Astrocyte of the cerebellum (primary cell): ENCODE measurements at regions not wholly inside any gene's neighbourhood (a gene's known extent, or its start where the extent isn't known, plus 50 kb on each side); places are given as distances from the start of the nearest gene placed in this dataset.

ENCODE experiments used
- DNase-seq: peaks from one replicate; pipeline ENCODE4 v3.0.0-alpha.2; 2011; ENCODE audit warnings: low read depth
- H3K4me3 ChIP-seq: 2 replicates; pipeline ENCODE4 v1.5.1; 2011; ENCODE audit warnings: mild to moderate bottlenecking, low read depth, low read length, moderate library complexity
- in situ Hi-C: cut with HindIII; loops from 2 replicates; pipeline ENCODE4 v1.10.0; 2017; ENCODE audit warnings: low sequenced_read_pairs
- TF ChIP-seq, protein P1 (sequence below): IDR thresholded peaks from 2 replicates; pipeline ENCODE4 v1.5.1; 2012; ENCODE audit warnings: low read length, low read depth, moderate library complexity, mild to moderate bottlenecking; ENCODE audit errors: missing control alignments

DNA sequence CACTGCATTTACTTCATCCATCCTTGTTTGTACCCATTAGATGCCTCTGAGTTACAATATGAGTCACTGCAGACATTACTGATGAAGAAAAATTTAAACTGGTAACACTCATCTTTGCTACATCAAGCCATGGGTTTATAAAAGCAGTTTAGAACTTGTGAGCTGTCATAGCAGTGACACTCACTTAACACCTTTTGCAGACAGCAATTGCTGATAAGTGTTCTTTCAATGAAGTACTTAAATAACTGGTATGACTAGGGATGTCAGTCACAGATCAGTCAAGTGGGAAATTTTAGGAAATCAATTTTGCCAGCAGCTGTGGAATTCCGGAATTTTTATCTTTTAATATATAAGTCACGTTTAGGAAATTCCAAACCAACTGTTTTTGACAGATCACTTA lies 643.0 kb downstream of the TBL1XR1 start:
- TF ChIP-seq, protein P1, sequence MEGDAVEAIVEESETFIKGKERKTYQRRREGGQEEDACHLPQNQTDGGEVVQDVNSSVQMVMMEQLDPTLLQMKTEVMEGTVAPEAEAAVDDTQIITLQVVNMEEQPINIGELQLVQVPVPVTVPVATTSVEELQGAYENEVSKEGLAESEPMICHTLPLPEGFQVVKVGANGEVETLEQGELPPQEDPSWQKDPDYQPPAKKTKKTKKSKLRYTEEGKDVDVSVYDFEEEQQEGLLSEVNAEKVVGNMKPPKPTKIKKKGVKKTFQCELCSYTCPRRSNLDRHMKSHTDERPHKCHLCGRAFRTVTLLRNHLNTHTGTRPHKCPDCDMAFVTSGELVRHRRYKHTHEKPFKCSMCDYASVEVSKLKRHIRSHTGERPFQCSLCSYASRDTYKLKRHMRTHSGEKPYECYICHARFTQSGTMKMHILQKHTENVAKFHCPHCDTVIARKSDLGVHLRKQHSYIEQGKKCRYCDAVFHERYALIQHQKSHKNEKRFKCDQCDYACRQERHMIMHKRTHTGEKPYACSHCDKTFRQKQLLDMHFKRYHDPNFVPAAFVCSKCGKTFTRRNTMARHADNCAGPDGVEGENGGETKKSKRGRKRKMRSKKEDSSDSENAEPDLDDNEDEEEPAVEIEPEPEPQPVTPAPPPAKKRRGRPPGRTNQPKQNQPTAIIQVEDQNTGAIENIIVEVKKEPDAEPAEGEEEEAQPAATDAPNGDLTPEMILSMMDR, result no peak
- no peak for DNase-seq
- in situ Hi-C loops, result no loop called here
- no peak overlapping the region for H3K4me3 ChIP-seq

DNA sequence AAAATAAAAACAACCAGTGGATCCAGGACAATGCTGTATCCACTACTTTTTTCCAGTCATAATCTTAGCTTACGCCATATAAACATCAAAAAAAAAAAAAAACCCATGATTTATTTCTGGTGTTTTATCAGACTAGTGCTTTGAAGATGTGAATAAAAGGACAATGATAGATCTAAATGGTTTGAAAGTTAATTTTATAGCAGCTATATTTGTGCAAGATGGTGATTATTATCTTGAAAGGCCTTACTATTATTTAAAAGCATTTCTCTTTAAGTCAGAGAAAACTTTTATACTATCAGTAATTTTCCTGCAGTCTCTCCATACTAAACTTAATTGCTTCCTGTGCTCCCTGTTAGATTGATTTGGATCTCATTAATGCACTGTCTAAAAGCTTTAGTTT lies 670.3 kb downstream of the TBL1XR1 start:
- in situ Hi-C loops, result no loop called here
- no peak overlapping the region for H3K4me3 ChIP-seq
- DNase-seq, result no peak
- TF ChIP-seq, protein P1, result no peak

DNA sequence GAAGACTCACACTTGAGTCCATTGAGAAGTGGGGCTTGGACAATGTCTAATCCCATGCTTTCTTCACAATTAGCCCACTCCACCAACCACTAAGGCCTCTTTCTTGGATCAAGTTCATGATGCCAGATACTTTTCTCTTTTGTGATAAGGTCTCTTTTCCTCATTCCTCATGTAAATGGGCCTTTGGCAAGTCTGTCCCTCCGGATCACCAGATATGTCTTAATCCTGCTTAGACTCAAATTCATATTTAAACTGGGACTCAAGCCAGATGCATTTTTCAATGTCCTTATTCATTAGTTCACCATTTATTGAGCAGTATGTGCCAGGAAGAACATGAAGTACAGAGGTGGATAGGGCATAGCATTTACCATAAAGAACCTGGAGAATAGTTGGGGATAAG lies 671.1 kb downstream of the TBL1XR1 start:
- TF ChIP-seq, protein P1, result no peak
- in situ Hi-C loops, result no loop called here
- no peak overlapping the region for H3K4me3 ChIP-seq
- DNase-seq, result no peak

DNA sequence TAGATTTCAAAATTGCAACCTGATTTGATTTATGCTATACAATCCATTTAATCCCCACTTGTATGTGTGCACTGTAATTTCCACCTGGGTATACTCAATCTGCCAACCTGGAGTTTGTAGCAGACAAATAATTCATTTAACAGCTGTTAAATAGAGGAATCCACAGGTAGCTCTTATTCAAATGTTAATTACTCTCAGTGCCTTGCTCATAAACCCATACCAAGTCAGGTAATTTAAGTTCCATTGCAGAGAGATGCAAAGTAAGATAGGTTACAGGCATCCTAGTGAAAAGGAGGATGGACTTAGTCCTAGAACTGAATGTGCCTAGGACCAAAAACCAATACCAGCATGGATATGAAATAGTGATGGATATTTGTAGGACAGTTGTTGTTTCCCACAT lies 674.2 kb downstream of the TBL1XR1 start:
- TF ChIP-seq, protein P1, result no peak
- no peak overlapping the region for H3K4me3 ChIP-seq
- no peak for DNase-seq
- in situ Hi-C loops, result no loop called here

DNA sequence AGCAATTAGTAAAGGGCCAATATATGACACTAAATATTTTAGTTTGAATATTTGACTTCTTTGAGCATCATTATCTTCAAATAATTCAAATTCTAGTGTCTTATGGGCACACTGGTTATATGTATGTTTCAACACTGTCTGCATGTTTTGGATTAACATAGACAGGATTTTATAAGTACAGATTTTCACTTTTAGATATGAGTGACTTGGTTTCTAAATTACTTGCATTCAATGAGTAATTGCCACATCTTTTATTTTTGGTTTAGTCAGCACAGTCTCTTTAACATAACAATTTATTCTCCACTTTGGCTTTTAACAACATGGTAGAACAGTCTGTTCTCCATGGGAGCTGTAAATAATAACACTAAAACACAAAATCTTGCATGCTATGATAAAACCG lies 674.8 kb downstream of the TBL1XR1 start:
- in situ Hi-C loops, result no loop called here
- no peak overlapping the region for H3K4me3 ChIP-seq
- TF ChIP-seq, protein P1, result no peak
- DNase-seq, result no peak

DNA sequence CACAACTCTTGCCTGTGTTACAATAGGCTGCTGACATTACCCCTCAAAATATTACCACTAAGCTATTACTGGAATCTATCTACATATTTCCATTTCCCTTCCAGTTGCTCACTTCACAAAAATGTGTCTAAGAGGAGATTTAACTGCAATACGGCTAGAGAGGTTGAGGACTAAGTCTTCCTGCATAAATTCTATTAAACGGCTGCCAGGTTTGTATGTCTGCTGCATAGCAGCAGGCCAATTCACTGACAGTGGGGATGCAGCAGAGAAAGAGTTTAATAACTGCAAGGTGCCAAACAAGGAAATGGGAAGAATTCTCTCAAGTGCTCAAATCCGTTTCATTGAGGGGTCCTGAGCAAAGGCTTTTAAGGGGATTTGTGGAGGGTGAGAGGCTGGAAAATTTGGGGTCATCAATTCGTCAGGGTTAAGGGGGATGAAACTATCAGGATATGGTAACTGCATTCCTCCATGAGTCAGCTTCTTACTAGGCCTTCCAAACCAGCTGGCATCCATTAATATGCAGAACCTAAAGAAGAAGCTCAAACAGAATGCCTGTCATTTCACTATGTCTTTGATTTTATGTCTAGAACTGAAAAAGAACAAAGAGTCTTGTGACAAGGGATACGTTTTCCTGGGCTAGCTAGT lies 675.6 kb downstream of the TBL1XR1 start:
- H3K4me3 ChIP-seq, result no peak overlapping the region
- no peak for DNase-seq
- TF ChIP-seq, protein P1, result no peak
- in situ Hi-C loops, result no loop called here
